ENCODE measurements at regions not wholly inside any gene's neighbourhood (a gene's known extent, or its start where the extent isn't known, plus 50 kb on each side); places are given as distances from the start of the nearest gene placed in this dataset.
A peak's percentile ranks its signal among the peaks of the same experiment; 100 is the strongest.

- DNase-seq (ENCODE audit: low read depth) = no peak
These were observed 292.0 kb downstream of the NSG2 start for GRCh38 chr5:174337276-174338184.

GRCh38 chr5:174338185-174339010, 292.9 kb downstream of the NSG2 start:
- no peak for DNase-seq (ENCODE audit: low read depth)

- no peak for DNase-seq (ENCODE audit: low read depth)
These were observed 293.6 kb downstream of the NSG2 start for GRCh38 chr5:174339130-174339529.

GRCh38 chr5:174340226-174340625, 294.7 kb downstream of the NSG2 start:
- peak; percentile 40 for DNase-seq (ENCODE audit: low read depth)

- DNase-seq (ENCODE audit: low read depth) = no peak
These were observed 297.2 kb downstream of the NSG2 start for GRCh38 chr5:174342696-174343095.

GRCh38 chr5:174343826-174344225, 298.3 kb downstream of the NSG2 start:
- DNase-seq (ENCODE audit: low read depth) = no peak

- no peak for DNase-seq (ENCODE audit: low read depth)
These were observed 298.8 kb downstream of the NSG2 start for GRCh38 chr5:174344335-174344734.

- no peak for DNase-seq (ENCODE audit: low read depth)
These were observed 301.7 kb downstream of the NSG2 start for GRCh38 chr5:174347183-174347582.

GRCh38 chr5:174348311-174348981, 302.9 kb downstream of the NSG2 start:
- peak; percentile 52 for DNase-seq (ENCODE audit: low read depth)

GRCh38 chr5:174352681-174353080, 307.2 kb downstream of the NSG2 start:
- DNase-seq (ENCODE audit: low read depth) = no peak

- peak; percentile 73 for DNase-seq (ENCODE audit: low read depth)
These were observed 309.1 kb downstream of the NSG2 start for GRCh38 chr5:174354571-174354970.

- DNase-seq (ENCODE audit: low read depth) = peak; percentile 80
These were observed 309.7 kb downstream of the NSG2 start for GRCh38 chr5:174355208-174355612.

GRCh38 chr5:174355995-174356394, 310.5 kb downstream of the NSG2 start:
- DNase-seq (ENCODE audit: low read depth) = no peak

GRCh38 chr5:174356536-174356935, 311.0 kb downstream of the NSG2 start:
- DNase-seq (ENCODE audit: low read depth) = no peak

- DNase-seq (ENCODE audit: low read depth) = no peak
These were observed 312.8 kb downstream of the NSG2 start for GRCh38 chr5:174358276-174358675.

GRCh38 chr5:174359071-174359470, 313.6 kb downstream of the NSG2 start:
- no peak for DNase-seq (ENCODE audit: low read depth)

GRCh38 chr5:174362514-174362913, 317.0 kb downstream of the NSG2 start:
- no peak for DNase-seq (ENCODE audit: low read depth)

GRCh38 chr5:174363934-174364333, 318.4 kb downstream of the NSG2 start:
- DNase-seq (ENCODE audit: low read depth) = no peak

- DNase-seq (ENCODE audit: low read depth) = no peak
These were observed 319.2 kb downstream of the NSG2 start for GRCh38 chr5:174364676-174365075.

GRCh38 chr5:174371600-174372094, 326.1 kb downstream of the NSG2 start:
- no peak for DNase-seq (ENCODE audit: low read depth)

- no peak for DNase-seq (ENCODE audit: low read depth)
These were observed 328.7 kb downstream of the NSG2 start for GRCh38 chr5:174374206-174374605.

GRCh38 chr5:174376056-174376455, 330.6 kb downstream of the NSG2 start:
- no peak for DNase-seq (ENCODE audit: low read depth)

Data from stromal cell of bone marrow (primary cell).